ENCODE measurements at regions not wholly inside any gene's neighbourhood (a gene's known extent, or its start where the extent isn't known, plus 50 kb on each side); places are given as distances from the start of the nearest gene placed in this dataset.

- H3K27ac ChIP-seq (replicated peaks in 1 of 4) = no peak overlapping the region
- TF ChIP-seq POLR2A (IDR thresholded peaks at IDR 0.05; ENCODE audit: low read depth) = no peak
- no peaks in the 10 kb centered on the region for H3K9me3 ChIP-seq
- no peak overlapping the region for H3K4me3 ChIP-seq
- DNase-seq (ENCODE audit: extremely low spot score) = no peak
- peaks cover 0 to 6% (median under 1%) of the 10 kb centered on the region in 4 donors for H3K4me1 ChIP-seq
- no peaks in the 10 kb centered on the region for H3K36me3 ChIP-seq
- no peaks in the 10 kb centered on the region for H3K27me3 ChIP-seq
- WGBS = 39% methylated on average over 2 of the region's 2 CpGs
- intact Hi-C loops (cut with DNase I) = no loop called here
Measured at GRCh38 chr4:107125496-107125895, 89.4 kb upstream of the DKK2 start.

GRCh38 chr4:107122736-107123135 is 86.6 kb upstream of the DKK2 start:
- Histone ChIP-seq H3K27me3 (no peaks in the 10 kb centered on the region), H3K4me1 (peaks cover 0 to 13% (median 5%) of the 10 kb centered on the region in 4 donors), H3K27ac (replicated peaks in 1 of 4) (no peak overlapping the region), H3K9me3 (no peaks in the 10 kb centered on the region), H3K4me3 (no peak overlapping the region), H3K36me3 (no peaks in the 10 kb centered on the region)
- TF ChIP-seq POLR2A (IDR thresholded peaks at IDR 0.05; ENCODE audit: low read depth) (no peak), EP300 (IDR thresholded peaks at IDR 0.05) (no peak), CTCF (IDR thresholded peaks at IDR 0.05) (no peak), POLR2AphosphoS5 (IDR thresholded peaks at IDR 0.05) (no peak)
- 66% methylated on average over 2 of the region's 2 CpGs for WGBS
- intact Hi-C loops (cut with DNase I) = no loop called here
- no peak for DNase-seq (ENCODE audit: extremely low spot score)

DNA sequence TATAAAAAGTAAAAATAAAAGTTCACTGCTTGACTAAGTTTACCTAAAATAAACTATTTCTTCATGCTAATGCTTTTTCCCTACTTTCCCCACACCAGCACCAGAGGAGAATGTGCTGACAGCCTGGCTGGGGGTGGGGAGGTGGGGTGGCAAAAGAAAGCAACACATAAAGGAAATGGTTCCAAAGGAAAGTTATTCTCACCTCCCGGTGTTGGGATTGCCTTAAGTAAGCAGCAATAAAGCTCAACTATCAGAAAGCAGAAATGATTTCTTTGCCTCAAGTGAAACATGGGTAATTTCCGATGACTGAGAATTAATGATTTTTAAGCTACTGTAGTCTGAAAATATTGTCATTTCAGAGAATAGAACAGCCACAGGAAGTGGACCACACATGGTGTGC is 84.5 kb upstream of the DKK2 start:
- Histone ChIP-seq H3K4me1 (peaks cover 0 to 13% (median 5%) of the 10 kb centered on the region in 4 donors), H3K9me3 (no peaks in the 10 kb centered on the region), H3K27me3 (no peaks in the 10 kb centered on the region), H3K27ac (replicated peaks in 1 of 4) (no peak overlapping the region), H3K4me3 (no peak overlapping the region), H3K36me3 (no peaks in the 10 kb centered on the region)
- no peak for DNase-seq (ENCODE audit: extremely low spot score)
- TF ChIP-seq CTCF (IDR thresholded peaks at IDR 0.05) (no peak), POLR2AphosphoS5 (IDR thresholded peaks at IDR 0.05) (no peak), POLR2A (IDR thresholded peaks at IDR 0.05; ENCODE audit: low read depth) (no peak), EP300 (IDR thresholded peaks at IDR 0.05) (no peak)
- intact Hi-C loops (cut with DNase I) = no loop called here
- WGBS = 36% methylated on average over 2 of the region's 2 CpGs

GRCh38 chr4:107117726-107118125 is 81.6 kb upstream of the DKK2 start:
- peaks cover 0 to 13% (median 5%) of the 10 kb centered on the region in 4 donors for H3K4me1 ChIP-seq
- WGBS = 77% methylated on average over 1 of the region's 1 CpG
- no peaks in the 10 kb centered on the region for H3K27me3 ChIP-seq
- H3K9me3 ChIP-seq = no peaks in the 10 kb centered on the region
- intact Hi-C loops (cut with DNase I) = no loop called here
- DNase-seq (ENCODE audit: extremely low spot score) = no peak
- no peaks in the 10 kb centered on the region for H3K36me3 ChIP-seq
- H3K27ac ChIP-seq (replicated peaks in 1 of 4) = no peak overlapping the region
- H3K4me3 ChIP-seq = no peak overlapping the region
- no peak for TF ChIP-seq POLR2A (IDR thresholded peaks at IDR 0.05; ENCODE audit: low read depth)
- TF ChIP-seq POLR2AphosphoS5 (IDR thresholded peaks at IDR 0.05) = no peak
- TF ChIP-seq CTCF (IDR thresholded peaks at IDR 0.05) = no peak
- TF ChIP-seq EP300 (IDR thresholded peaks at IDR 0.05) = no peak

DNA sequence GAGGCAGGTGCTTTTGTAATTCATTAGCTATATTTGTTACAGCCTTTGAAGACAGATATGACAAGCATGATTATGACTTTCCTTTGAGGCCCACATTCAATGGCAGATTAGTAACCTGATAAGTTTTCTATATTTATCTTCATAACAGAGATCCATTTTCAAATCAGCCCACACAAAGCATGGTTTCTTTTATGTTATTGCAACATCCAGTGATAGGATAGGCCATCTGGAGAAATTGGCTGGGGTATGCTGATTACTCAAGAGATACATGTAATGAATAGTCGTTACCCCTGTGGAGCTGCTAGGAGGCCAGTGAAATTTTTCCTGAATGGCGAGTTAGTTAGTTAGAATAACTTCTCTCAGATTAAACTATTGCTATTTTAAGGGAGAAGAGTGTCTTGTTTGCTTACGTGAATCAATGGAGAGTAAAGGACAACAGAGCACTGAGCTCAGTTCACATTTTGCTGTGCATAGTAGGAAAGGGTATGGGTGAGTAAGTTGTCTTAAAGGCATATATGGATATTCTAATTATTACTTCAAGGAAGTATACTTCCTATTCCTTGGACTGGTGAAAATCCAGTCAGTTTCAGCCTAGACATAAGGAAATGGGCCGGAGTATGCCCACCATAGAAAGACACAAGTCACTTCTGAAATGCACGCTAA is 79.2 kb upstream of the DKK2 start:
- Histone ChIP-seq H3K27me3 (no peaks in the 10 kb centered on the region), H3K36me3 (no peaks in the 10 kb centered on the region), H3K4me3 (no peak overlapping the region), H3K9me3 (no peaks in the 10 kb centered on the region), H3K27ac (replicated peaks in 1 of 4) (no peak overlapping the region), H3K4me1 (peaks cover 0 to 5% (median 3%) of the 10 kb centered on the region in 4 donors)
- DNase-seq (ENCODE audit: extremely low spot score) = no peak
- 96% methylated on average over 5 of the region's 5 CpGs for WGBS
- intact Hi-C loops (cut with DNase I) = no loop called here
- TF ChIP-seq POLR2A (IDR thresholded peaks at IDR 0.05; ENCODE audit: low read depth) (no peak), CTCF (IDR thresholded peaks at IDR 0.05) (no peak), POLR2AphosphoS5 (IDR thresholded peaks at IDR 0.05) (no peak), EP300 (IDR thresholded peaks at IDR 0.05) (no peak)
